ENCODE measurements at regions not wholly inside any gene's neighbourhood (a gene's known extent, or its start where the extent isn't known, plus 50 kb on each side); places are given as distances from the start of the nearest gene placed in this dataset.
A peak's percentile ranks its signal among the peaks of the same experiment; 100 is the strongest.

DNA sequence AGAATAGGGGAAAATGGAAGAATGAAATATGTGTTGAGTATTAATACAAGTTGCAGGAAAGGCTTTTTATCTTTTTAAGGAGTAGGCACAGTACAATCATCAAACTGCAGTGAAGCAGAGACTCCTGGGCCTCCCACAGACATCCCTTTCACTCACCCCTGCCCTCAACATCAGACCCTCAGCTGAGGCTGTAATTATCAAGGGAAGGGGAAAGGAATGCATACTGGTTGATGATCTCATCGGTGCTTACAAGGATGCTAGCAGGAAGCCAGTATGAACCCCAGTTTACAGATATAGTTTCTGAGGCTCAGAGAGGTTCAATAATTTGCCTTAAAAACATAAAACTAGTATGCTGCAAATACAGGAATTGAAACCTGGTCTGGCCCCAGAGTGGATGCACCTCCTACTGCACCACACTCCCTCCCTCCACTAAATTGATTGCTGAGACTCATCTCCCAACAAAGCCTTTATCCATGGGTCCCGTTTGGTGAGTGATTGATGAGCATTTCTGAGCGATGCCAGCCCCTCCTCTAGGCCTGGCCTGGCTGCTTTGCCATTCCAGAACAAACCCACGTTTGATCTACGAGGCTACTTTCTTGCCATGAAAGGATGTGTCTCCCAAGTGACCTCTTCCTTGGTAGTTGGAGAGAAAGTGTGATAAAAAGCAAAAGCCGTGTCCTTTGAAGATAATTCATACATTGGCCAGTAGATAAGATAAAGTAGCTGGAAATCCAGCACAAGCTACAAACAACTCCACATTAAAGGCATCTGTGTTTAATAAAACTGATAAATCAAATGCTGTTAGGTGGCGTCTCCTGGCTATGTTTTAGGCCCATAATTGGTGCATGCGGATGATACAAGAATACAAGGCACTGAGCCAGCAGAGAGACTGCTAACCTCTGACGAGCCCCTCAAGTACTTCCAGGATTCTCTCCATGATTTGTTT lies 233.9 kb upstream of the CAMK1G start:
- no peak for DNase-seq (ENCODE audit: low read depth)
- TF ChIP-seq, protein P1, sequence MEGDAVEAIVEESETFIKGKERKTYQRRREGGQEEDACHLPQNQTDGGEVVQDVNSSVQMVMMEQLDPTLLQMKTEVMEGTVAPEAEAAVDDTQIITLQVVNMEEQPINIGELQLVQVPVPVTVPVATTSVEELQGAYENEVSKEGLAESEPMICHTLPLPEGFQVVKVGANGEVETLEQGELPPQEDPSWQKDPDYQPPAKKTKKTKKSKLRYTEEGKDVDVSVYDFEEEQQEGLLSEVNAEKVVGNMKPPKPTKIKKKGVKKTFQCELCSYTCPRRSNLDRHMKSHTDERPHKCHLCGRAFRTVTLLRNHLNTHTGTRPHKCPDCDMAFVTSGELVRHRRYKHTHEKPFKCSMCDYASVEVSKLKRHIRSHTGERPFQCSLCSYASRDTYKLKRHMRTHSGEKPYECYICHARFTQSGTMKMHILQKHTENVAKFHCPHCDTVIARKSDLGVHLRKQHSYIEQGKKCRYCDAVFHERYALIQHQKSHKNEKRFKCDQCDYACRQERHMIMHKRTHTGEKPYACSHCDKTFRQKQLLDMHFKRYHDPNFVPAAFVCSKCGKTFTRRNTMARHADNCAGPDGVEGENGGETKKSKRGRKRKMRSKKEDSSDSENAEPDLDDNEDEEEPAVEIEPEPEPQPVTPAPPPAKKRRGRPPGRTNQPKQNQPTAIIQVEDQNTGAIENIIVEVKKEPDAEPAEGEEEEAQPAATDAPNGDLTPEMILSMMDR (IDR thresholded peaks at IDR 0.05; ENCODE audit: low read depth, low read length, missing control alignments), result no peak
- H3K4me3 ChIP-seq (ENCODE audit: low read depth, low read length), result no peak overlapping the region

- DNase-seq (ENCODE audit: low read depth), result no peak
- TF ChIP-seq, protein P1 (IDR thresholded peaks at IDR 0.05; ENCODE audit: low read depth, low read length, missing control alignments), result no peak
- H3K4me3 ChIP-seq (ENCODE audit: low read depth, low read length), result no peak overlapping the region
These were observed 230.5 kb upstream of the CAMK1G start for GRCh38 chr1:209353053-209353452.

- TF ChIP-seq, protein P1 (IDR thresholded peaks at IDR 0.05; ENCODE audit: low read depth, low read length, missing control alignments), result peak; percentile 94
- peak; percentile 51 for DNase-seq (ENCODE audit: low read depth)
- no peak overlapping the region for H3K4me3 ChIP-seq (ENCODE audit: low read depth, low read length)
These were observed 229.2 kb upstream of the CAMK1G start for GRCh38 chr1:209354111-209354839.

- H3K4me3 ChIP-seq (ENCODE audit: low read depth, low read length), result no peak overlapping the region
- DNase-seq (ENCODE audit: low read depth), result no peak
- TF ChIP-seq, protein P1 (IDR thresholded peaks at IDR 0.05; ENCODE audit: low read depth, low read length, missing control alignments), result no peak
These were observed 228.7 kb upstream of the CAMK1G start for GRCh38 chr1:209354840-209355165.

- H3K4me3 ChIP-seq (ENCODE audit: low read depth, low read length), result no peak overlapping the region
- DNase-seq (ENCODE audit: low read depth), result no peak
- TF ChIP-seq, protein P1 (IDR thresholded peaks at IDR 0.05; ENCODE audit: low read depth, low read length, missing control alignments), result no peak
These were observed 228.1 kb upstream of the CAMK1G start for GRCh38 chr1:209355415-209355814.

- TF ChIP-seq, protein P1 (IDR thresholded peaks at IDR 0.05; ENCODE audit: low read depth, low read length, missing control alignments), result no peak
- no peak for DNase-seq (ENCODE audit: low read depth)
- H3K4me3 ChIP-seq (ENCODE audit: low read depth, low read length), result no peak overlapping the region
These were observed 226.5 kb upstream of the CAMK1G start for GRCh38 chr1:209356976-209357377.
